Activated CD8-positive, alpha-beta T cell treated with anti-CD3 and anti-CD28 coated beads, Interleukin-2, amount 10 ng/mL, durations not matched to agents 7 days and 5 days (primary cell): ENCODE measurements at regions not wholly inside any gene's neighbourhood (a gene's known extent, or its start where the extent isn't known, plus 50 kb on each side); places are given as distances from the start of the nearest gene placed in this dataset.
"Not testable (repeated sequence)": the region's sequence is repeated elsewhere in the genome, so short reads cannot be mapped to it uniquely, and the experiment has no call there.

Source experiments
- ATAC-seq: fragments of 150-1000 bp; cut with Tn5 transposase; one replicate; pipeline ENCODE4 v1.10.0; 2021; ENCODE audit warnings: moderate library complexity
- CTCF ChIA-PET: fragments of 350-600 bp; sonication (Branson Sonifier 250); formaldehyde crosslinking; loops from one replicate; lab custom pipeline; 2021; ENCODE audit warnings: antibody characterized with exemption; lab: Charles Lee
- POLR2A ChIA-PET: fragments of 350-600 bp; sonication (Branson Sonifier 250); formaldehyde crosslinking; loops from one replicate; lab custom pipeline; 2021; ENCODE audit warnings: antibody characterized with exemption; lab: Charles Lee
- DNase-seq: peaks from one replicate; pipeline ENCODE4 v3.0.0-alpha.2; 2020
- H3K27ac Mint-ChIP-seq: one replicate; pipeline ENCODE4 v1.8.0; 2021; ENCODE audit warnings: mild to moderate bottlenecking, mixed read lengths
- H3K27me3 Mint-ChIP-seq: one replicate; pipeline ENCODE4 v1.8.0; 2021; ENCODE audit warnings: low read depth, mixed read lengths
- H3K36me3 Mint-ChIP-seq: one replicate; pipeline ENCODE4 v1.8.0; 2021; ENCODE audit warnings: low read depth, mixed read lengths
- H3K4me1 Mint-ChIP-seq: one replicate; pipeline ENCODE4 v1.8.0; 2021; ENCODE audit warnings: low read depth, mixed read lengths
- H3K4me3 Mint-ChIP-seq: one replicate; pipeline ENCODE4 v1.8.0; 2021; ENCODE audit warnings: mild to moderate bottlenecking, mixed read lengths
- H3K9me3 Mint-ChIP-seq: one replicate; pipeline ENCODE4 v1.8.0; 2022; ENCODE audit warnings: mixed read lengths; ENCODE audit not compliant: insufficient read depth

GRCh38 chr7:149681274-149681673 is 92.1 kb downstream of the ZNF467 start:
- peaks cover 22% of the 10 kb centered on the region for H3K27me3 Mint-ChIP-seq
- CTCF ChIA-PET = interaction anchor here (1.0 kb wide), 1 partner anchor 61 kb away, joined by 3 read pairs; no protein-coding TSS in a partner anchor
- H3K4me1 Mint-ChIP-seq = no peaks in the 10 kb centered on the region
- no peak overlapping the region for H3K4me3 Mint-ChIP-seq
- no peak for DNase-seq
- POLR2A ChIA-PET = interaction anchor here (0.6 kb wide), 1 partner anchor 987 kb away, joined by 3 read pairs; no protein-coding TSS in a partner anchor
- peaks cover 4% of the 10 kb centered on the region for H3K9me3 Mint-ChIP-seq
- H3K36me3 Mint-ChIP-seq = no peaks in the 10 kb centered on the region
- no peak overlapping the region for H3K27ac Mint-ChIP-seq
- no peak for ATAC-seq

GRCh38 chr7:149680331-149681025 is 92.9 kb downstream of the ZNF467 start:
- no peaks in the 10 kb centered on the region for H3K36me3 Mint-ChIP-seq
- H3K27ac Mint-ChIP-seq = no peak overlapping the region
- peaks cover 21% of the 10 kb centered on the region for H3K27me3 Mint-ChIP-seq
- H3K4me1 Mint-ChIP-seq = no peaks in the 10 kb centered on the region
- DNase-seq = no peak
- no peak overlapping the region for H3K4me3 Mint-ChIP-seq
- ChIA-PET POLR2A (interaction anchor here (0.8 kb wide), 1 partner anchor 929 kb away, joined by 3 read pairs; no protein-coding TSS in a partner anchor), CTCF (interaction anchor here (1.0 to 1.2 kb wide), 2 partner anchors 10 to 62 kb away, joined by 3 read pairs; no protein-coding TSS in a partner anchor)
- H3K9me3 Mint-ChIP-seq = peaks cover 4% of the 10 kb centered on the region
- no peak for ATAC-seq

DNA sequence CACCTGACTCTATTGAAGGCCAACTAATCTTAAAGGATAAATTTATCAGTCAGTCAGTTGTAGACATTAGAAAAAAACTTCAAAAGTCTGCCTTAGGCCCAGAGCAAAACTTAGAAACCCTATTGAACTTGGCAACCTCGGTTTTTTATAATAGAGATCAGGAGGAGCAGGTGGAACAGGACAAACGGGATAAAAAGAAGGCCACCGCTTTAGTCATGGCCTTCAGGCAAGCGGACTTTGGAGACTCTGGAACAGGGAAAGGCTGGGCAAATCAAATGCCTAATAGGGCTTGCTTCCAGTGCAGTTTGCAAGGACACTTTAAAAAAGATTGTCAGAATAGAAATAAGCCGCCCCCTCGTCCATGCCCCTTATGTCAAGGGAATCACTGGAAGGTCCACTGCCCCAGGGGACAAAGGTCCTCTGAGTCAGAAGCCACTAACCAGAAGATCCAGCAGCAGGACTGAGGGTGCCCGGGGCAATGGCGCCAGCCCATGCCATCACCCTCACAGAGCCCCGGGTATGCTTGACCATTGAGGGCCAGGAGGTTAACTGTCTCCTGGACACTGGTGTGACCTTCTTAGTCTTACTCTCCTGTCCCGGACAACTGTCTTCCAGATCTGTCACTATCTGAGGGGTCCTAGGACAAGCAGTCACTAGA is 98.5 kb downstream of the ZNF467 start:
- H3K4me1 Mint-ChIP-seq, H3K27ac Mint-ChIP-seq, DNase-seq, ATAC-seq, CTCF ChIA-PET, H3K36me3 Mint-ChIP-seq, H3K9me3 Mint-ChIP-seq, H3K4me3 Mint-ChIP-seq, POLR2A ChIA-PET: not testable (repeated sequence)
- H3K27me3 Mint-ChIP-seq = peaks cover 35% of the 10 kb centered on the region

DNA sequence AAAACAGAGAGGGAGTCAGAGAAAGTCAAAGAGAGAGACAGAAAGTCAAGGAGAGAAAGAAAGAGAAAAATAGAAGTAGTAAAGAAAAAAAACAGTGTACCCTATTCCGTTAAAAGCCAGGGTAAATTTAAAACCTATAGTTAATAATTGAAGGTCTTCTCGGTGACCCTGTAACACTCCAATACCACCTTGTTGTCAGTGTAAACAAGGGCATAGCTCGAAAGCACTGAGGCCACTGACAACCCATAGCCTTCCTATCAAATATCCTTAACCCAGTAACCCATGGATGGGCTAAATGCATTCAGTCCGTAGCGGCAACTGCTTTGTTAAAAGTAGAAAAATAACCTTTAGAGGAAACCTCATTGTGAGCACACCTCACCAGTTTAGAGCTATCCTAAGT is 100.4 kb downstream of the ZNF467 start:
- no peaks in the 10 kb centered on the region for H3K9me3 Mint-ChIP-seq
- ATAC-seq (no peak), DNase-seq (no peak)
- CTCF ChIA-PET = interaction anchor here (4.0 kb wide), 1 partner anchor 11 kb away, joined by 21 read pairs; no protein-coding TSS in a partner anchor
- no peak overlapping the region for H3K27ac Mint-ChIP-seq
- peaks cover 3% of the 10 kb centered on the region for H3K4me1 Mint-ChIP-seq
- POLR2A ChIA-PET = no interaction called here
- H3K4me3 Mint-ChIP-seq = no peak overlapping the region
- peaks cover 34% of the 10 kb centered on the region for H3K27me3 Mint-ChIP-seq
- H3K36me3 Mint-ChIP-seq = no peaks in the 10 kb centered on the region

- no peak overlapping the region for H3K4me3 Mint-ChIP-seq
- ChIA-PET CTCF (interaction anchor here (0.6 to 4.0 kb wide), 7 partner anchors 8 to 252 kb away, joined by 3 to 21 read pairs (median 3); no protein-coding TSS in a partner anchor), POLR2A (no interaction called here)
- no peak overlapping the region for H3K27ac Mint-ChIP-seq
- H3K4me1 Mint-ChIP-seq = peaks cover 3% of the 10 kb centered on the region
- H3K36me3 Mint-ChIP-seq = no peaks in the 10 kb centered on the region
- DNase-seq (no peak), ATAC-seq (no peak)
- peaks cover 45% of the 10 kb centered on the region for H3K27me3 Mint-ChIP-seq
- H3K9me3 Mint-ChIP-seq = no peaks in the 10 kb centered on the region
Observed at GRCh38 chr7:149670288-149670687, 103.1 kb downstream of the ZNF467 start.

DNA sequence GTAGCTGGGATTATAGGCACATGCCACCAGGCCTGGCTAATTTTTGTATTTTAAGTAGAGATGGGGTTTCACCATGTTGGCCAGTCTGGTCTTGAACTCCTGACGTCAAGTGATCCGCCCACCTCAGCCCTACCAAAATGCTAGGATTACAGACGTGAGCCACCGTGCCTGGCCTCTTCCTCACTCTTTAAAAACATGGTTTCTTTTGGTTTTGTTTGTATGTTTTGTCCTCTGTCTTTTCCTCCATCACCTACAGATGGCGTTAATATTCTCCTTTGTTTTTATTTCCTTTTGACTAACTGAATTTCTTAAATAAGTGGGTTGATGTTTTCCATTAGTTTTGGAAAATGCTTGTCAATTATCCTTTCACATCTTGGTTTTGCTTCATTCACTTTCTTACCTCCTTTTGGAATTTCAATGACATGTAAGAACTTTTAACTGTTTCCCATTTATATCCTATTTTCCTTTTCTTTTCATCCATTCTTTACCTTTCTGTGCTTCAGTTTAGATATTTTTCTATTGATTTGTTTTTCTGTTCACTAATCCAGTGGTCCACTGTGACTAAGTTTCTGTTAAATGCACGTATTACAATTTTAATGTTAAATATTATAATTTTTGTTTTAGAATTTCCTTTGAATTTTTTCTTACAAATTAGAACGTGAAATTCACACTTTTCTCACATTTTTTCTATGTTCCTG is 104.1 kb downstream of the ZNF467 start:
- CTCF ChIA-PET = interaction anchor here (1.8 kb wide), 1 partner anchor 73 kb away, joined by 11 read pairs; no protein-coding TSS in a partner anchor
- peaks cover 3% of the 10 kb centered on the region for H3K4me1 Mint-ChIP-seq
- POLR2A ChIA-PET = no interaction called here
- DNase-seq (no peak), ATAC-seq (no peak)
- H3K27ac Mint-ChIP-seq = no peak overlapping the region
- peaks cover 49% of the 10 kb centered on the region for H3K27me3 Mint-ChIP-seq
- no peaks in the 10 kb centered on the region for H3K9me3 Mint-ChIP-seq
- no peaks in the 10 kb centered on the region for H3K36me3 Mint-ChIP-seq
- no peak overlapping the region for H3K4me3 Mint-ChIP-seq

DNA sequence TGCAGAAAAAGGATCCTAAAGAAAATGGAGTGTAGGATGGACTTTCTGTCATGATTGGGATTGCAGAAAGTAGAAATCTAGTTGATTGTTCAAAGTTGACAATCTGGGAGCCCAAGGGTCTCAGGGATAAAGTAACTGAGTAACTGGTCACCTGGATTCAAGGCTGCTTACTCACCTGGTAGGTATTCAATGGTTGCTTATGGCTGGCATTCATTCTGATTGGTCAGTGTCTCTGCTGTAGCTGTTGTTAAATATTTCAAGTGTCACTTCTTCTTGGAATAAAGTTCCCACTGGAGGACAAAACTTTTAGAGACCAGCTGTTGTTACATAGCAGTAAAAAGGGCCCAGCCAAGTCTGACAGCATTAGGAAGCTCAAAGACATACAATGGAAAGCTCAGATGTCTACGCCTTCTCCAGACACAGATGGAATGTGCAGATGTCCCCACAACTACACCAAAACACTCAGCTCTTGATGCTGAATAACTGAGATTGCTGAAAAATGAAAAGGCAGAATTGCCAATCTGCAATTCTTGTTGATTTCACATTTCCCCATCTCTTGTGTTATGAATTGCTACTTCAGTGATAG is 106.9 kb downstream of the ZNF467 start:
- H3K4me1 Mint-ChIP-seq = peaks cover 3% of the 10 kb centered on the region
- CTCF ChIA-PET = interaction anchor here (1.1 kb wide), 1 partner anchor 133 kb away, joined by 3 read pairs; no protein-coding TSS in a partner anchor
- H3K4me3 Mint-ChIP-seq = no peak overlapping the region
- ATAC-seq = no peak
- peak; percentile 1 for DNase-seq
- POLR2A ChIA-PET = no interaction called here
- peaks cover 42% of the 10 kb centered on the region for H3K27me3 Mint-ChIP-seq
- no peaks in the 10 kb centered on the region for H3K9me3 Mint-ChIP-seq
- no peaks in the 10 kb centered on the region for H3K36me3 Mint-ChIP-seq
- no peak overlapping the region for H3K27ac Mint-ChIP-seq

DNA sequence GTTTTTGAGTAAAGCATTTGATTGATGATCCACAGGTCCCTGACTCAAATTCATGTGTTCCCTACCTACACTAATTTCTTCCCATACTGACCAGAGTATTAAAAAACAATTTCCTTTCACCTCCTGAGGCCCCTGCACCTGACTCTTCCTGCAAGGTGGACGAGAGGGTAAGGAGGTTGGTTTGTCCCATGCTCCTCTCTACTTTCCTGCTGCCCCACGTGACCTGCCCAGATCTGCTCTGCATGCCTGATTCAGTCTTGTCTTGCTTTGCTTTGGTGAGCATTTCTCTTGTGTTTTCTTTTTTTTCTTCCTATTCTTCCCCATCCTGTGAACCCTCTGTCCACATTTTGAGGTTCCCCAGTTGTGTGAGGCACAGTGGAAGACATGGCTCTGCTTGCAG is 107.8 kb downstream of the ZNF467 start:
- POLR2A ChIA-PET, H3K9me3 Mint-ChIP-seq, H3K27ac Mint-ChIP-seq, H3K36me3 Mint-ChIP-seq, H3K4me1 Mint-ChIP-seq, DNase-seq, ATAC-seq, H3K4me3 Mint-ChIP-seq: not testable (repeated sequence)
- peaks cover 44% of the 10 kb centered on the region for H3K27me3 Mint-ChIP-seq
- CTCF ChIA-PET = interaction anchor here (1.1 kb wide), 1 partner anchor 134 kb away, joined by 3 read pairs; no protein-coding TSS in a partner anchor

DNA sequence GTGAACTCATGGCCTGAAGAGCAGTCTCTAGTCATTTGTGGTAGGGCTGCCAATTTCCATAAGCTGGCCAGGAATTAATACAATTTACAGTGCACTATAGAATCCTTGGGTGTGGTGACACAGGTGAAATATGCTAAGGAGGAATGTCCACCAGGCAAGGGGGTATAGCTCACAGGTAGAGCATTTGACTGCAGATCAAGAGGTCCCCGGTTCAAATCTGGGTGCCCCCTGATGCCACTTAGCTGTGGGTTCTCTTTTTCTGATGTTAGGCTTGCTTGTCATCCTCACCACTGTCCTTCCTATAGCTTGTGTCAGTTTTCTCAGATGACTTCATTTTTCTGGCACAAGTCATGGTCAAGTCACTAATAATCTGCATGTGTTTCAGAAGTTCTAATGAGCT is 108.7 kb downstream of the ZNF467 start:
- DNase-seq = no peak
- ChIA-PET CTCF (interaction anchor here (3.9 kb wide), 1 partner anchor 76 kb away, joined by 74 read pairs; no protein-coding TSS in a partner anchor), POLR2A (no interaction called here)
- no peak overlapping the region for H3K4me3 Mint-ChIP-seq
- peaks cover 3% of the 10 kb centered on the region for H3K4me1 Mint-ChIP-seq
- no peak for ATAC-seq
- no peaks in the 10 kb centered on the region for H3K9me3 Mint-ChIP-seq
- H3K27me3 Mint-ChIP-seq = peaks cover 41% of the 10 kb centered on the region
- no peak overlapping the region for H3K27ac Mint-ChIP-seq
- H3K36me3 Mint-ChIP-seq = no peaks in the 10 kb centered on the region

- H3K4me1 Mint-ChIP-seq = peaks cover 1% of the 10 kb centered on the region
- no peak overlapping the region for H3K27ac Mint-ChIP-seq
- peak; percentile 14 for DNase-seq
- H3K27me3 Mint-ChIP-seq = peaks cover 41% of the 10 kb centered on the region
- no peak overlapping the region for H3K4me3 Mint-ChIP-seq
- ATAC-seq = no peak
- H3K9me3 Mint-ChIP-seq = no peaks in the 10 kb centered on the region
- POLR2A ChIA-PET = no interaction called here
- CTCF ChIA-PET = interaction anchor here (2.2 to 3.9 kb wide), 2 partner anchors 41 to 77 kb away, joined by 6 to 74 read pairs; no protein-coding TSS in a partner anchor
- H3K36me3 Mint-ChIP-seq = no peaks in the 10 kb centered on the region
Observed at GRCh38 chr7:149664176-149664575, 109.2 kb downstream of the ZNF467 start.

DNA sequence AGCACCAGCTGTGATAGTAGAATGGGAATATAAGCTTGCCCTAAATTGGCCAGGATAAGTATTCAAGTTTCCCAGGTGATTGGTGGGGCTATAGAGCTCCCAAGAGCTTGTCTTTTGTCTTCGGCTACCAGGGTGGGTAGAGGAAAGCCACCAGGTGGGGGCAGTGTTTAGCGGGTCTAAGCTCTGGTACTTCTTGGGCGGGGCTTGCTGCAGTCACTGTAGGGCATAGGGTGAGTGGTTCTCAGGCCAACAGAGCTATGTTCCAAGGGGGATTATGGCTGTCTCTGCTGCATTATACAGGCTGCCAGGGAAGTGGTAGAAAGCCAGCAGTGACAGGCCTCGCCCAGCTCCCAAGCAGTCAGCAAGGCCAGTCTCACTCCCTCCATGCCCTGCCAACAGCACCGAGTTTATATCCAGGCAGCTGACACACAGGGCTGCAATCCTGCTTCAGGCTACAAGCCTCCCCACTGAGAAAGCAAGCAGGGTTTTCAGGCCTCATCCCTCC is 110.7 kb downstream of the ZNF467 start:
- Mint-ChIP-seq H3K36me3 (no peaks in the 10 kb centered on the region), H3K27me3 (peaks cover 41% of the 10 kb centered on the region), H3K27ac (no peak overlapping the region), H3K9me3 (no peaks in the 10 kb centered on the region), H3K4me3 (no peak overlapping the region), H3K4me1 (no peaks in the 10 kb centered on the region)
- ATAC-seq = peak; percentile 92
- ChIA-PET CTCF (interaction anchor here (0.6 to 3.9 kb wide), 24 partner anchors 9 to 378 kb away, joined by 3 to 74 read pairs (median 5); no protein-coding TSS in a partner anchor), POLR2A (no interaction called here)
- DNase-seq = peak; percentile 79
